Right lobe of liver (tissue), 6 donors: ENCODE measurements at regions not wholly inside any gene's neighbourhood (a gene's known extent, or its start where the extent isn't known, plus 50 kb on each side); places are given as distances from the start of the nearest gene placed in this dataset.

Experiments used
- ATAC-seq, 4 donors: fragments of 200-7000 bp; cut with Tn5 transposase; one replicate each; pipeline ENCODE4 v1.9.1; 2020; ENCODE audit warnings: mild to moderate bottlenecking in 4 of 4, moderate library complexity in 4 of 4
- DNase-seq, 3 donors: peaks; one replicate each; pipeline ENCODE4 v3.0.0-alpha.2; 2020
- H3K27ac ChIP-seq, 3 donors: fragments of 200-600 bp; one replicate each; pipeline ENCODE4 v1.8.0; 2022
- H3K27me3 ChIP-seq, 2 donors: fragments of 200-600 bp; one replicate each; pipeline ENCODE4 v1.8.0; 2022
- H3K36me3 ChIP-seq, 4 donors: fragments of 200-600 bp; sonication (generic) in 1 of 4; one replicate each; pipeline versions ENCODE4 v1.5.1 to v1.8.0; 2017 to 2022; ENCODE audit warnings: control low read depth in 1 of 4
- H3K4me1 ChIP-seq, 4 donors: fragments of 200-600 bp; sonication (generic) in 1 of 4; one replicate each; pipeline versions ENCODE4 v1.5.1 to v1.8.0; 2017 to 2022; ENCODE audit warnings: control low read depth in 1 of 4
- H3K4me3 ChIP-seq, 3 donors: fragments of 200-600 bp; one replicate each; pipeline ENCODE4 v1.8.0; 2022
- H3K9me3 ChIP-seq, 4 donors: fragments of 200-600 bp; sonication (generic) in 1 of 4; one replicate each; pipeline versions ENCODE4 v1.5.1 to v1.8.0; 2017 to 2022; ENCODE audit warnings: control low read depth in 1 of 4
- POLR2A ChIP-seq: fragments of 450-650 bp; IDR thresholded peaks from one replicate; pipeline ENCODE4 v1.6.1; 2017; ENCODE audit warnings: antibody characterized with exemption, mild to moderate bottlenecking
- WGBS: methylation state at CpG from one replicate; pipeline ENCODE4 v1.1.6; 2018; ENCODE audit warnings: low coverage, low lambda C conversion rate; ENCODE audit not compliant: insufficient coverage; ENCODE audit errors: missing lambda C conversion rate; 5-methylcytosine and 5-hydroxymethylcytosine counted together
- intact Hi-C, 2 donors: fragments of 100-400 bp; cut with DNase I; formaldehyde crosslinking; loops; one replicate each; pipeline versions ENCODE4 v1.11.2 to v1.14.1; 2022
- TF ChIP-seq, protein P1 (sequence below), 4 donors: fragments of 200-600 bp in 3 of 4; fragments of 450-650 bp in 1 of 4; IDR thresholded peaks; one replicate each; pipeline versions ENCODE4 v1.5.1 to v1.8.0; 2016 to 2022; ENCODE audit warnings: antibody characterized with exemption in 4 of 4, mild to moderate bottlenecking in 2 of 4
- donor health status: DM: no; HTN: yes; CAD: no.
- donor health status: DM: no; HTN: no; CAD: no.
- donor health status: DM: no; HTN: no; CAD: no.
- donor health status: DM: no; HTN: yes; CAD: no.
- donor health status: DM: no; HTN: yes; CAD: no.

DNA sequence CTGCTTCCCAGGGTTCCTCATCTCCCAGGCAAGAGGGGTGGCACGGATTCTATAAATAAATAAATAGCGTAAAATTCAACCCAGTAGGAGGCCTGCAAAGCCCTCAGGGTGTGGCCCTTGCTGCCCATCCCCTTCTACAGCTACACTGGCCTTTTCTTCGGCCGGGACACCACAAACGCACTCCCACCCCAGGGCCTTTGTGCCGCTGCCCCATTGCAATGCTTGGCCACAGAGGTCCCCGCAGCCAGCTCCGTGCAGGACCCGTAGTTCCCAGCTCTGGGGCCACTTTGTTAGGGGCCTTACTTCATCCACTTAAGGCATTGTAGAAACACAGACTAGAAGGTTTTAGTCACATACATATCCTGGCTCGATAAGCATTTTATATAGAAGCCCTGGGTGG, 151.2 kb downstream of the ERMARD start:
- 94% methylated on average over 7 of the region's 10 CpGs for WGBS
- no peak for DNase-seq

GRCh38 chr6:169902070-169902469, 150.6 kb downstream of the ERMARD start:
- ATAC-seq (no peak), DNase-seq (no peak)
- H3K36me3 ChIP-seq, result no peaks in the 10 kb centered on the region
- intact Hi-C loops, result no loop called here
- no peaks in the 10 kb centered on the region for H3K9me3 ChIP-seq
- H3K27ac ChIP-seq, result no peak overlapping the region
- 100% methylated on average over 2 of the region's 2 CpGs for WGBS
- peaks cover 0 to 24% (median 17%) of the 10 kb centered on the region in 4 donors for H3K4me1 ChIP-seq
- TF ChIP-seq POLR2A, result no peak
- TF ChIP-seq, protein P1, sequence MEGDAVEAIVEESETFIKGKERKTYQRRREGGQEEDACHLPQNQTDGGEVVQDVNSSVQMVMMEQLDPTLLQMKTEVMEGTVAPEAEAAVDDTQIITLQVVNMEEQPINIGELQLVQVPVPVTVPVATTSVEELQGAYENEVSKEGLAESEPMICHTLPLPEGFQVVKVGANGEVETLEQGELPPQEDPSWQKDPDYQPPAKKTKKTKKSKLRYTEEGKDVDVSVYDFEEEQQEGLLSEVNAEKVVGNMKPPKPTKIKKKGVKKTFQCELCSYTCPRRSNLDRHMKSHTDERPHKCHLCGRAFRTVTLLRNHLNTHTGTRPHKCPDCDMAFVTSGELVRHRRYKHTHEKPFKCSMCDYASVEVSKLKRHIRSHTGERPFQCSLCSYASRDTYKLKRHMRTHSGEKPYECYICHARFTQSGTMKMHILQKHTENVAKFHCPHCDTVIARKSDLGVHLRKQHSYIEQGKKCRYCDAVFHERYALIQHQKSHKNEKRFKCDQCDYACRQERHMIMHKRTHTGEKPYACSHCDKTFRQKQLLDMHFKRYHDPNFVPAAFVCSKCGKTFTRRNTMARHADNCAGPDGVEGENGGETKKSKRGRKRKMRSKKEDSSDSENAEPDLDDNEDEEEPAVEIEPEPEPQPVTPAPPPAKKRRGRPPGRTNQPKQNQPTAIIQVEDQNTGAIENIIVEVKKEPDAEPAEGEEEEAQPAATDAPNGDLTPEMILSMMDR (IDR thresholded peaks at IDR 0.05), result no peak
- no peaks in the 10 kb centered on the region for H3K27me3 ChIP-seq
- no peak overlapping the region for H3K4me3 ChIP-seq

More for the DNA sequence above, 151.2 kb downstream of the ERMARD start:
- H3K9me3 ChIP-seq, result no peaks in the 10 kb centered on the region
- no peaks in the 10 kb centered on the region for H3K36me3 ChIP-seq
- H3K4me3 ChIP-seq, result no peak overlapping the region
- no peak for ATAC-seq
- H3K4me1 ChIP-seq, result peaks cover 0 to 24% (median 17%) of the 10 kb centered on the region in 4 donors
- no peak overlapping the region for H3K27ac ChIP-seq
- H3K27me3 ChIP-seq, result no peaks in the 10 kb centered on the region
- no peak for TF ChIP-seq POLR2A
- TF ChIP-seq, protein P1 (IDR thresholded peaks at IDR 0.05), result no peak
- intact Hi-C loops, result no loop called here

GRCh38 chr6:169899481-169900145, 148.2 kb downstream of the ERMARD start:
- H3K27me3 ChIP-seq, result no peaks in the 10 kb centered on the region
- ATAC-seq, result no peak
- no peak overlapping the region for H3K27ac ChIP-seq
- no peak overlapping the region for H3K4me3 ChIP-seq
- peak in 1 of 3 donors; percentile 38 for DNase-seq
- no peak for TF ChIP-seq POLR2A
- TF ChIP-seq, protein P1 (IDR thresholded peaks at IDR 0.05), result no peak
- 72% methylated on average over 7 of the region's 24 CpGs for WGBS
- H3K4me1 ChIP-seq, result peaks cover 0 to 11% (median 6%) of the 10 kb centered on the region in 4 donors
- no peaks in the 10 kb centered on the region for H3K36me3 ChIP-seq
- no peaks in the 10 kb centered on the region for H3K9me3 ChIP-seq
- intact Hi-C loops, result no loop called here

GRCh38 chr6:169898788-169899480, 147.5 kb downstream of the ERMARD start:
- intact Hi-C loops, result no loop called here
- DNase-seq (peak; percentile 50 to 62 (median 60)), ATAC-seq (peak; percentile 48 to 74 (median 66))
- H3K27me3 ChIP-seq, result no peaks in the 10 kb centered on the region
- H3K4me1 ChIP-seq, result peaks cover 0 to 4% (median 2%) of the 10 kb centered on the region in 4 donors
- no peaks in the 10 kb centered on the region for H3K36me3 ChIP-seq
- no peak overlapping the region for H3K4me3 ChIP-seq
- H3K27ac ChIP-seq, result no peak overlapping the region
- WGBS, result 59% methylated on average over 11 of the region's 35 CpGs
- H3K9me3 ChIP-seq, result no peaks in the 10 kb centered on the region
- TF ChIP-seq, protein P1 (IDR thresholded peaks at IDR 0.05), result no peak
- no peak for TF ChIP-seq POLR2A
